Esophagus muscularis mucosa (tissue), 4 donors: ENCODE measurements at regions not wholly inside any gene's neighbourhood (a gene's known extent, or its start where the extent isn't known, plus 50 kb on each side); places are given as distances from the start of the nearest gene placed in this dataset.

ENCODE experiments used
- DNase-seq: peaks from one replicate; pipeline ENCODE4 v3.0.0-alpha.2; 2017; ENCODE audit errors: extremely low spot score
- H3K27ac ChIP-seq, 4 donors: fragments of 200-600 bp; sonication (generic); replicated peaks in 1 of 4; 1 replicate in 3 of 4; 2 replicates in 1 of 4; pipeline ENCODE4 v1.5.1; 2016 to 2019; ENCODE audit warnings: mild to moderate bottlenecking in 1 of 4
- H3K27me3 ChIP-seq, 4 donors: fragments of 200-600 bp; sonication (generic); one replicate each; pipeline versions ENCODE4 v1.5.1 to v1.6.0; 2016 to 2019
- H3K36me3 ChIP-seq, 4 donors: fragments of 200-600 bp; sonication (generic); one replicate each; pipeline ENCODE4 v1.5.1; 2016 to 2019
- H3K4me1 ChIP-seq, 4 donors: fragments of 200-600 bp; sonication (generic); one replicate each; pipeline ENCODE4 v1.5.1; 2016 to 2019
- H3K4me3 ChIP-seq, 4 donors: fragments of 200-600 bp; sonication (generic); 1 replicate in 2 of 4; 2 replicates in 2 of 4; pipeline ENCODE4 v1.5.1; 2016 to 2019; ENCODE audit warnings: mild to moderate bottlenecking in 4 of 4, moderate library complexity in 1 of 4
- H3K9me3 ChIP-seq, 4 donors: fragments of 200-600 bp; sonication (generic); 1 replicate in 3 of 4; 2 replicates in 1 of 4; pipeline ENCODE4 v1.5.1; 2016 to 2019
- CTCF ChIP-seq, 3 experiments: fragments of 200-600 bp in 2 of 3; fragments of 450-650 bp in 1 of 3; sonication (generic) in 2 of 3; IDR thresholded peaks; one replicate each; pipeline ENCODE4 v1.5.1; 2017 to 2019; ENCODE audit warnings: antibody characterized with exemption in 3 of 3, mild to moderate bottlenecking in 2 of 3, moderate library complexity in 1 of 3
- EP300 ChIP-seq: sonication (generic); formaldehyde crosslinking; IDR thresholded peaks from one replicate; pipeline ENCODE4 v1.6.1; 2017; ENCODE audit warnings: antibody characterized with exemption
- POLR2A ChIP-seq: fragments of 450-650 bp; IDR thresholded peaks from one replicate; pipeline ENCODE4 v1.6.1; 2017; ENCODE audit warnings: antibody characterized with exemption, moderate library complexity, mild to moderate bottlenecking, low read depth
- POLR2AphosphoS5 ChIP-seq, 2 donors: sonication (generic); formaldehyde crosslinking; IDR thresholded peaks; one replicate each; pipeline ENCODE4 v1.6.1; 2017; ENCODE audit warnings: antibody characterized with exemption in 2 of 2
- WGBS: methylation state at CpG from one replicate; pipeline ENCODE4 v1.1.5; 2018; 5-methylcytosine and 5-hydroxymethylcytosine counted together
- intact Hi-C: fragments of 100-400 bp; cut with DNase I; formaldehyde crosslinking; loops from one replicate; pipeline ENCODE4 v1.15.1; 2023

GRCh38 chr2:180124273-180125139, 117.4 kb upstream of the CWC22 start:
- intact Hi-C loops: loop anchor here (5.0 to 10.0 kb wide), 4 partner anchors 853 to 1593 kb away; no protein-coding TSS in a partner anchor
- no peak for DNase-seq
- WGBS: 25% methylated on average over 8 of the region's 8 CpGs
- Histone ChIP-seq H3K36me3 (no peaks in the 10 kb centered on the region), H3K27ac (no peak overlapping the region), H3K9me3 (no peaks in the 10 kb centered on the region), H3K27me3 (no peaks in the 10 kb centered on the region), H3K4me1 (peaks cover 0 to 16% (median 11%) of the 10 kb centered on the region in 4 donors), H3K4me3 (no peak overlapping the region)
- TF ChIP-seq POLR2AphosphoS5 (IDR thresholded peaks at IDR 0.05): no peak
- peak; percentile 49 to 68 (median 67) for TF ChIP-seq CTCF (IDR thresholded peaks at IDR 0.05)
- no peak for TF ChIP-seq POLR2A
- no peak for TF ChIP-seq EP300

- H3K27me3 ChIP-seq: no peaks in the 10 kb centered on the region
- intact Hi-C loops: loop anchor here (5.0 to 10.0 kb wide), 4 partner anchors 854 to 1594 kb away; no protein-coding TSS in a partner anchor
- no peak overlapping the region for H3K27ac ChIP-seq
- no peaks in the 10 kb centered on the region for H3K36me3 ChIP-seq
- no peak overlapping the region for H3K4me3 ChIP-seq
- peaks cover 0 to 16% (median 11%) of the 10 kb centered on the region in 4 donors for H3K4me1 ChIP-seq
- TF ChIP-seq CTCF (IDR thresholded peaks at IDR 0.05) (no peak), EP300 (no peak), POLR2A (no peak), POLR2AphosphoS5 (IDR thresholded peaks at IDR 0.05) (no peak)
- 85% methylated on average over 2 of the region's 2 CpGs for WGBS
- no peak for DNase-seq
- H3K9me3 ChIP-seq: no peaks in the 10 kb centered on the region
These were observed 115.8 kb upstream of the CWC22 start for GRCh38 chr2:180122874-180123273.

- DNase-seq: no peak
- no peaks in the 10 kb centered on the region for H3K36me3 ChIP-seq
- H3K4me3 ChIP-seq: no peak overlapping the region
- no peak overlapping the region for H3K27ac ChIP-seq
- TF ChIP-seq POLR2A: no peak
- TF ChIP-seq CTCF (IDR thresholded peaks at IDR 0.05): no peak
- no peak for TF ChIP-seq EP300
- TF ChIP-seq POLR2AphosphoS5 (IDR thresholded peaks at IDR 0.05): no peak
- WGBS: 86% methylated on average over 2 of the region's 2 CpGs
- no peaks in the 10 kb centered on the region for H3K4me1 ChIP-seq
- H3K9me3 ChIP-seq: no peaks in the 10 kb centered on the region
- no peaks in the 10 kb centered on the region for H3K27me3 ChIP-seq
- intact Hi-C loops: no loop called here
These were observed 108.6 kb upstream of the CWC22 start for GRCh38 chr2:180115675-180116074.

- no peaks in the 10 kb centered on the region for H3K4me1 ChIP-seq
These were observed 108.2 kb upstream of the CWC22 start for GRCh38 chr2:180115269-180115668.

More at GRCh38 chr2:180115269-180115668, 108.2 kb upstream of the CWC22 start:
- no peak for DNase-seq
- H3K36me3 ChIP-seq: no peaks in the 10 kb centered on the region
- intact Hi-C loops: no loop called here
- no peak for TF ChIP-seq POLR2A
- no peak for TF ChIP-seq CTCF (IDR thresholded peaks at IDR 0.05)
- TF ChIP-seq EP300: no peak
- no peak for TF ChIP-seq POLR2AphosphoS5 (IDR thresholded peaks at IDR 0.05)
- H3K4me3 ChIP-seq: no peak overlapping the region
- H3K9me3 ChIP-seq: no peaks in the 10 kb centered on the region
- WGBS: 73% methylated on average over 2 of the region's 2 CpGs
- no peak overlapping the region for H3K27ac ChIP-seq
- no peaks in the 10 kb centered on the region for H3K27me3 ChIP-seq
